ENCODE measurements at regions not wholly inside any gene's neighbourhood (a gene's known extent, or its start where the extent isn't known, plus 50 kb on each side); places are given as distances from the start of the nearest gene placed in this dataset.

- no peak for DNase-seq (ENCODE audit: extremely low read depth in 1 of 2, low read depth in 1 of 2)
Observed at GRCh38 chr21:16283516-16283915, 553.7 kb downstream of the USP25 start.

DNA sequence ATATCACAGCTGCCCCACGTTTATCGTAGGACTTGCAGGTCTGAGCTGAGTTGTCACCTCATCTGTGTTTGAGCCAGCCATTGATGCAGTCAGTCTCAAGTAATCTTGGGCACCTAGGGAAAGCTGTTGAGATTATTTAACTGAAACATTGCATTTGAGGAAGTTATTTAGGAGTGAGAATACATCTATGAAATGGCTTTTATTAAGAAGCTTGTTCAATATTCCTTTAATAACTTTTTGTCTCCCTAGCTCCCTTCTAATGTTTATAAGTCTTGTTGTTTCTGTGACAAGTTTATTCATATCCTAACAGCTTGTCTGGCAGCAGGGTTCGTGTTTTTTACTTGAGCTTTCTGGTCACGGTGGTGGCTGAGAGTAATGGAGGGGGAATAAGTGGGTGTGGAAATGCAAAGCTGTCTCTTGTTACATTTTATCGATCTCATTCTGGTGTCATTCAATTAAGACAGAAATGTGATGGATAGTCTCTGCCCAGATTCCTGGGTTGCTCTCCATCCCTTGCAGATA is 555.9 kb downstream of the USP25 start:
- no peak for DNase-seq (ENCODE audit: extremely low read depth in 1 of 2, low read depth in 1 of 2)

- DNase-seq (ENCODE audit: extremely low read depth in 1 of 2, low read depth in 1 of 2) = no peak
Observed at GRCh38 chr21:16287046-16287445, 557.3 kb downstream of the USP25 start.

GRCh38 chr21:16291296-16291695 is 561.5 kb downstream of the USP25 start:
- no peak for DNase-seq (ENCODE audit: extremely low read depth in 1 of 2, low read depth in 1 of 2)

DNA sequence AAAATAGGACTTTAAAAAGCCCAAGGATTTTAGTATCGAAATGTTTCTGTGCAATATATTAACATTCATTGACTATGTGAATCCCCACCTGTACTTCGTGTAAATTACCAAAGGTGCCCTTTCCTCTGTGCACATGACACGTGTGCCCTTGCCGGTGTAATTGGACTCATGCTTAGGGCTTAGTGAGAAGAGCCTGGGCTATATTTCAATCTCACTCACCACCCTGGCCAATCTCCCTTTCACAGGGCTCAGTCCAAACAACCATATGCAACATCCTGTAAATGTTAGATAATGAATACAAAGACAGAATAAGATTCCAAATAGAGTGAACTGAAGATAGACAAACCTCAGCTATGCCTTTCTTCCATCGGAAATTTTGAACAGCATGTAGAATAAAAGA is 564.3 kb downstream of the USP25 start:
- DNase-seq (ENCODE audit: extremely low read depth in 1 of 2, low read depth in 1 of 2) = no peak

DNA sequence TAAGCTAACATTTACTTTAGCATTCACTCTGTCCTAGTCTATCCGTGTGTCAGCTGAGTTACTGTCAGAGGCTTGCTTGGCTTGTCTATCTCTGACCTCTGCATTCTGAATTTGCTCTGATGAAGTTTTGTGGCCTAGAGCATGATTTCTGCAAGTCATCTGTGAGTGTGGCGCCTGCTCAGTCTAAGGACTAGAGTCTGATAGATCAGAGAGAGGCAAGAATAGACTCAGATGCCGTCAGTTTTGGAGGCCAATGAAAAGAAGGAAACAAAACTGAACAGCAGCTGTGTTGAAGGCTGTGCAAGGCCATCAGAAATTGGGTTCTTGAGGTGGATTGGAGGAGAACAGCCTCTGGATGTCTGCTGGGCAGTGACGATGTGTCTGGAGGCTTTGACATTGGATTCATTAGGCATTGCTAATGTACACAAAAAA is 573.1 kb downstream of the USP25 start:
- DNase-seq (ENCODE audit: extremely low read depth in 1 of 2, low read depth in 1 of 2) = no peak

- DNase-seq (ENCODE audit: extremely low read depth in 1 of 2, low read depth in 1 of 2) = no peak
Observed at GRCh38 chr21:16304174-16305095, 574.7 kb downstream of the USP25 start.

DNA sequence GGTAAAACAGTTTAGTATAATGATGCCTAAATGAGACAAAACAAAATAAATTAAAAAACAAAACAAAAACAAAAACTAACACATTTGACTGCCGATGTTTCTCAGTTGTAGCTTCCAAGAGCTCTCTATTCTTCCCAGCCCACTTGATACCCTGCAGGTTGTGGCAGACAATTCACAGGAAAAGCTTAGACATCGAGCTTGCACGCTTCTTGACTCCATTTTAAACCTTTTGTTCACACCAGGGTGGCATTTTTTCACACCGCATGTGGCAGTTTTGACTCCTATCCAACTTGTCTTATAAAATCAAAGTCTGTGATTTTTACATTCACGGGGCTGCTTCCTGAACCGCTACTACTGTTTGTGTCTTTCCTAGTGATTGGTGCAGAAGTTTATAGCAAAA is 575.9 kb downstream of the USP25 start:
- no peak for DNase-seq (ENCODE audit: extremely low read depth in 1 of 2, low read depth in 1 of 2)

DNA sequence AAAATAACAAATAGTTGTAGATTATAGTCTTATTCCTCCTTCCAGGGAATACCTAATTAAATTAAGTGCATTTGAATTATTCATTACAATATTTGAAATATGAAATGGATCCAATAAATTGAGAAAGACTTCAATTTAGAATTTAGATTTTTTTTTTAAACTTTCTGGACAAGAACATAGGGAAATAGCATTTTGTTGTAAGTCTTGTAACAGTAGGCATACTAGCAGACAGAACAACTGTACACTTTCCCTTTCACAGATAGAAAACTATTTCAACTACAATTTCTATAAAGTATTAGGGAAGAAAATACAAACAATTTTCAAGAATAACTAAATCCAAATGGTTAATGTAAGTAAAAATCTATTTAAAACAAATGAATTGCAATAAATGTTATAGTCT is 577.5 kb downstream of the USP25 start:
- no peak for DNase-seq (ENCODE audit: extremely low read depth in 1 of 2, low read depth in 1 of 2)

DNA sequence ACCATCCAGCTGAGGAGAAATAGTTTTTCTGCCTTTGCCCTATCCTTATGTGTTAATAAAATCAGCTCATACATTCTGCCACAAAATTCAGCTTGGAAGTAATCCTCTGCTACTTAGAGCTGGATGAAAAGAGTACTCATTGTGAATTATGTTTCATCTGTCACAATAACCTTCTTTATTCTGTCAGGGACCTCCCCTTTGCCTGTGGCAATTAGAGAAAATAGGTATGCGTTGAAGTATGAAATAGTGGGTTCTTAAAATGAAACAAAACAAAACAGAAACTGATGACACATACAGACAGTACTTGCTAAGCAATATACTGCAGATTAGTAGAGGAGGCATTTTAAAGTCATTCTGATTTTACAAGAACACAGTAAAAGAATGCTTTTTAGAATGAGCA is 578.5 kb downstream of the USP25 start:
- no peak for DNase-seq (ENCODE audit: extremely low read depth in 1 of 2, low read depth in 1 of 2)

DNA sequence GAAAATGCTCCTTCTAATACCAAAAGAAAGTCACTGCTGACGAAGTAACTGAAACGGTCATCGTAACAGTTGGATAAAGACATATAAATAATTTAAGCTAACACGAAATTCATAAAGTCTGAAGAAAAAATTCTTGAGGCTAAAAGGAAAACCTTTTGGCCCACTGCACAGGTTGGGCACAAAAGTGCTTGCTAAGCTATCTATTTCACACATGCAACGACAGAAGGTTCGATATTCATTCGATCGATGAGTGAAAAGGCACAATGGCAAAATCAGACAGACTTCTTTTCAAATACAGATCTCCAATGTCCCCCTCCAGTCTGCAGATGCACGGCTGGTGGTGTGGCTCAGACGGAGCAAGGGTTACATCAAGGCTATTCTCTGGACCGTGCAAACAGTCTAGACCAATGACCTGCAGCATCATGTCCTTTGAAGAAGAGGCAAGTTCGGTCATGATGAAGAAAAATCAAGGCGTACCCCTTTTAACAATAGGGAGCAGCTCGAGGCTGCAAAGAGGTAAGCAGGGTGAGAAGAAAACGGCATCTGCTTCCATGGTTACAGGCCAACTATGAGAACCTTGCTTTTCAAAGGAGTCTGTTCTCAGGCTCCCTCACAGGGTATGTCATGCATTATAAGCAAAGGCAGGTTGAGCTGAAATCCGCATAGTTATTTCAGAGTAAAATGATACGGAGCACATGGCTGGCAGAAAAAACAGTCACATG is 579.6 kb downstream of the USP25 start:
- DNase-seq (ENCODE audit: extremely low read depth in 1 of 2, low read depth in 1 of 2) = no peak

DNA sequence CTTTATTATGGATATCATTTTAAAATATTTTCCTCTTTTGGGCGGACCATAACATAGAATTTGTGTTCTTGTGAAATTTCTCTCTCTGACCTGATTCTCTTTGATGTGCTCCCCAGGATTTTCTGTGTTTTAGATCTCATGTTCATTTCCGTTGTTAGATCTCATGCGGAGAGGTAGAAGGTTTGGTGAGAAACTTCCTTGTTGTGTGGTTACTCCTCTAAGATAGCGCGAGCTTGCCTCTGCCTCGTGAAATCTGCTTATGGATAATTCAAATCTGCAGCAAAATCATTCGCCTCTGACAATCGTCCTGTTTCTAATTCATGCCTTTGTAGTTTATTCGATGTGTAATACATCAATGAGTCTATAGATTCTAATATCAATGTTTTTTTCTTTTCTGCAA is 580.4 kb downstream of the USP25 start:
- no peak for DNase-seq (ENCODE audit: extremely low read depth in 1 of 2, low read depth in 1 of 2)

- DNase-seq (ENCODE audit: extremely low read depth in 1 of 2, low read depth in 1 of 2) = no peak
Observed at GRCh38 chr21:16311229-16311628, 581.4 kb downstream of the USP25 start.

GRCh38 chr21:16312321-16312720 is 582.5 kb downstream of the USP25 start:
- DNase-seq (ENCODE audit: extremely low read depth in 1 of 2, low read depth in 1 of 2) = no peak

DNA sequence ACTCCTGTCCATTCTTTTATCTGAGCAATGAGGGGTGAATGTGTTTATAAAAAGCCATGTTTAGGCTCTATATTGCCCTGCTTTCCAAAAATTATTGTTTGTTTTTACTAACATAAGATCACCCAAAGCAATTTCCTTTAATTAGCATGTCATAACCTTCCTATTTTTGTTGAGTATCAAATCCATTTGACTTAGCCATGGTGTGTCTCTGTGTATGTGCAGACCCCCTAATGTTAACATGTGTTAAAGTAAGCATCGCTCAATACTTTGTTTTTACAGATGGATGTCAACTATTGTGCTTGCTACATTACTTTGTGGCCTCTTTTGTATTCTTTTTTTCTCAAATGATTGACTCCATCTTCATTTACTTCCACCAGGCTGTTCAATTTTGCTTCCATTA is 585.4 kb downstream of the USP25 start:
- DNase-seq (ENCODE audit: extremely low read depth in 1 of 2, low read depth in 1 of 2) = no peak

DNA sequence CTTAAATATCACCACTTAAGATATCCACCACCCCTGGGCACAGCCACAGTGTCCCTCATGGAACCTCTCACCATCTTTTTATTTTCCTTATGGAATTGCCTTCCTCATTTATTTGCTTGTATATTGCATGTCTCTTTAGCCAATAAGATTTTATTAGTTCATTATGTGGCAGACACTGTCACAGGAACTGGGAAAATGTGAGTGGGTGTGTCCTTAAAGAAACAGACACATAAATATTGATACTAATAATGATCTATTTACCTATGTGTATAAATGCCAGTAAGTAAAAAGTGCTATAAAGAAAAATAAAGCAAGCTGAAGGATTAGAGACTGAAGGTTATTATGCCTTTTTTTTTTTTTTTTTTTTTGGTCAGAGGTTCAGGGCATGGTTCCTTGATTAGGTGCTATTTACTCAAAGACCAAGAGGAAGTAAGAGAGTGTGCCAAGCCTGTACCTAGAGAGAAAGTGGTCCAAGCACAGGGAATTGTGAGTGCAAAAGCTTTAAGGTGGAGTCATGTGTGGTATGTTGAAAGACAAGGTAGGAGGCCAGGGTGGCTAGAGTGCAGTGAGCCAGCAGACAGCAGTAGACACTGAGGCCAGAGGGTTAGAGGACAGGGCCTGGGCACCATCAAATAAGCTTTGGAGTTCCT is 589.0 kb downstream of the USP25 start:
- no peak for DNase-seq (ENCODE audit: extremely low read depth in 1 of 2, low read depth in 1 of 2)

- DNase-seq (ENCODE audit: extremely low read depth in 1 of 2, low read depth in 1 of 2) = no peak
Observed at GRCh38 chr21:16320110-16320509, 590.3 kb downstream of the USP25 start.

DNA sequence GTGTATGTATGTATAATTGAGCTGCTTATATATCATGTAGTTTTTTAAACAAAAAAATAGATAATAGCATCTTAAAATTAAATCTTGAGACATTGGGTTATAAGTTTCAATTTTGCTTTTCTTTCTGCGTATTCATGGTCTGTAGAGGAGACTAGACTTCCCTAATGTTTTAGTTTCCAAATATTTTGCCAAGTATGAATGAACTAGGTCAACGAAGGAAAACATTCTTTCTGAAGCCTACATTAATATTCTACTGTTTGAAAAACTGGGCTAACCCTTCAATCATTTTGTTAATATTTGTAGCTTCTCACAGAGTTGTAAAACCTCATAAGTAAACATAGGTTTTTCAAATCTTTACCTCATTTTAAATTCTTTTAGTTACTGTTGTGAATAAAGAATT is 592.7 kb downstream of the USP25 start:
- no peak for DNase-seq (ENCODE audit: extremely low read depth in 1 of 2, low read depth in 1 of 2)

DNA sequence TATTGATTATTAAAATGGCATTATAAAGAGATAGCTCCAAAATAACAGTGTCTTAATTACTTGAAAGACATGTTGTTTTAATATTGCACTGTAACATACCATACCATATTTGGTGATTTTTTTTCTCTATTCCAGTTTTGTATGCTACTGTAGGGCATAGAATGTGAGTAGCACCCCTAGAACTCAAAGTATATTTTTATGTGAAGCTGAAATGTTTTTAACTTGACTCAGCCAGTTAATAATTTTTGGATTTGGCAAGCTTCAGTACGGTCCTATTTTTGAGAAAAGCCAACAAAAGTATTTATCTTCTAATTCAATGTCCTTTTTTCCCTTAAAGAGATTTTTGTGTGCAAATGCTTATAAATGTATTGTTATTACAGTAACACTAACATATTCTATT is 593.8 kb downstream of the USP25 start:
- DNase-seq (ENCODE audit: extremely low read depth in 1 of 2, low read depth in 1 of 2) = no peak

GRCh38 chr21:16324630-16325029 is 594.8 kb downstream of the USP25 start:
- no peak for DNase-seq (ENCODE audit: extremely low read depth in 1 of 2, low read depth in 1 of 2)

DNA sequence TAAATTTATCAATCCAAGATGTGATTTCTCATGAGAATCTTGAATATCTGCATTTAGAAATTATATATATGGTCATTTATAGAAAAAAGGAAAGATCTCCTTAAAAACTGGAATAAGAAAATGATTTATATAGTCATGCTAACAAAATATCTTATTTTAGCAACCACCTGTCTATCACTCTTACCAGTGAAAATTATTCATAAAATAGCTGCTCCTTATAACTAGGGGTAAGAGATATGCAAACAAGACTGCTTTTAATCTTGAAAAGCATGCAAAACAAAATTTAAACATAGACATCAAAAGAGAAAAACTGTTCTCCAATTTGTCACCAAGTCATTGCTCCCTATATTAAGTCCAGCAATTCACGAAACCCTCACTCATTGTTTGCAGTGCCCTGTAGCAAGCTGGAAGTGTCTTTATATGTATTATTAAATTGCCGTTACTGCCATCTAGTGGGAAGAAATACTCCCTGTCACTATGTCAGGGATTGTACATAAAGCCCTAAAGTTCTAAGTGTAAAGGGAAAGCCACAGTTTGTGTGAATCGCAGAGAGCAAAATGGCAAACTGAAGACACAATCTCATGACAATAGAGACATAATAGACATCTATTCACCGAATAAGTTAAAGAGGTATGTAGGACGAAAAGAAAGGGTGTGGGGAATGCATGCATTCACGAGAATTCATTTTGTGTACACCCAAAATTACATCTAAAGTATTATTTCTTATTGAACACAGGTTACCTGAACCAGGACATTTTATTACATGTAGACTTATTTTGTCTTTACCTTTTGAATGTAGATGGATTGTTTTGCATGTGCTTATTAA is 600.5 kb downstream of the USP25 start:
- DNase-seq (ENCODE audit: extremely low read depth in 1 of 2, low read depth in 1 of 2) = no peak

All from activated CD8-positive, alpha-beta memory T cell treated with anti-CD3 and anti-CD28 coated beads for 1 hour (primary cell).